GM21526 (cell line): ENCODE measurements at regions not wholly inside any gene's neighbourhood (a gene's known extent, or its start where the extent isn't known, plus 50 kb on each side); places are given as distances from the start of the nearest gene placed in this dataset.

ENCODE experiments used
- ATAC-seq: cut with Tn5 transposase; IDR thresholded peaks from one replicate; pipeline ENCODE4 v1.9.1; 2021; ENCODE audit warnings: moderate library complexity; ENCODE audit not compliant: unreplicated experiment, low FRiP score

GRCh38 chr3:68067314-68067713 is 412.9 kb upstream of the SUCLG2 start:
- no peak for ATAC-seq

- ATAC-seq, result no peak
Observed at GRCh38 chr3:68062926-68063325, 408.5 kb upstream of the SUCLG2 start.

GRCh38 chr3:68060910-68061309 is 406.5 kb upstream of the SUCLG2 start:
- ATAC-seq, result no peak

- ATAC-seq, result no peak
Observed at GRCh38 chr3:68060191-68060590, 405.8 kb upstream of the SUCLG2 start.

DNA sequence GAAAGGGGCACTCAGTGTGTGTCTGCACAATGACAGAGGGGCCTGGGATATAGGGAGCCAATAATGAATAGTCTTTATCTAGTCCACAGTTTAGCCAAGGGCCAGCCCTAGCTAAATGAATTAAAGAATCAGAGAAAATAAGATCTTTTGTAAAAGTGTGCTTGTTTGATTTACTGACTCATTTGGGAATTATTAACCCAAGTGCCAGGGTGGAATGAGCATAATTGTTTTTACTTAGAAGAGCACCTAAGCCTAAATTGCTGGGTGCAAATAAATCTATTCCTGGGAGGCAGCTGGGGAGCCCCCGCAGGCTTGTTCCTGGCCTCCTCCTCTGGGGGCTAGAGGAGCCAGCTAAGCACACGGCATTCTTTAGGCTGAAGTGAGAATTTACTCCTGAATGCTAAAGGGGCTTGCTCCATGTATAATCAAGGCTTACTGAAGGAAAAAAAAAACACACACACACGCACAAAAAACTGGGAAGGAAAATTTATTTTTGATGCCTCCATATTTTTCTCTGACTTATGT is 405.3 kb upstream of the SUCLG2 start:
- ATAC-seq, result no peak

DNA sequence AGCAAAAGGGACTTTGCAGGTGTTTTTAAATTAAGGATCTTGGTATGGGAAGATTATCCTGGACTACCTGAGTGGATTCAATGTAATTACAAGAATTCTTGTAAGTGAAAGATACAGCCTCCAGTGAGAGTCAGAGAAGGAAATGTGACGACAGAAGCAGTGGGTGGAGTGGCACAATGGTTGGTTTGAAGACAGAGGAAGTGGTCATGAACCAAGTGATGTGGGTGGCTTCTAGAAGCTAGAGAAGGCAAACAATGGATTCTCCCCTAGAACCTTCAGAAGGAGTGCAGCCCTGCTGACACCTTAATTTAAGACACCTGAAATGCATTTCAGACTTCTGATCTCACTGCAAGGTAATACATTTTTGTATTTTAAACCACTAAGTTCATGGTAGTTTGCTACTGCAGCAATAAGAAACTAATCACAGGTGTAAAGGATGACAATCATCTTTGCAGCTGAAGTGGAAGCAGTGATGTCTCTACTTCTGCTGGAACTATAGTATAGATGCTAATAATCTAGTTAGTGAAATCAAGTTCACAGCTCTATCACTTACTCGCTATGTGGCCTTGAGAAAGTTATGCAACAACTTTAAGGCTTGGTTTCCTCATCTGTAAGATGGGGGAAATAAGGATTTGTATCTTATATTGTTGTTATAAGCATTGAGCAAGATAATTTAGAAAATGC is 403.4 kb upstream of the SUCLG2 start:
- ATAC-seq, result no peak

DNA sequence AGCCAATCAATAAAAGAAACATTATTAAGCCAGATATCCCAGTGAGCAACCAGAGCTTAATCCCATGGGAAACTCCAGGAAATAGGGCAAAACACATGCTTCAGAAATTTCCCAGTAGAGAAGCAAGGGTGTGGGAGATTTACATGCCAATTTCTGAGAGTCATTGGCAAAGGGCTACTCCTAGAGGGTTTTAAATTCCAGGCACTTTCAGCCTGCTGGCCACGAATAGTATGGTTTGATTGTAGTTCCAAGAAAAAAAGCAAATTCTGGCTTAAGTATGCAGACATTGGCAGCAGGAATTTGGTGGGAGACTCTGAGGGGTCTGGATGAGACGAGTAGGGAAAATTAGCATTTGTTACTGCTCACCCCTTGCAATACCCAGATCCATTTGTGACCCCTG is 402.1 kb upstream of the SUCLG2 start:
- no peak for ATAC-seq

GRCh38 chr3:68055215-68055614 is 400.8 kb upstream of the SUCLG2 start:
- no peak for ATAC-seq

- ATAC-seq, result no peak
Observed at GRCh38 chr3:68049776-68050175, 395.4 kb upstream of the SUCLG2 start.

- no peak for ATAC-seq
Observed at GRCh38 chr3:68045976-68046375, 391.6 kb upstream of the SUCLG2 start.

- ATAC-seq, result no peak
Observed at GRCh38 chr3:68033867-68034266, 379.5 kb upstream of the SUCLG2 start.

GRCh38 chr3:68032209-68032608 is 377.8 kb upstream of the SUCLG2 start:
- no peak for ATAC-seq

DNA sequence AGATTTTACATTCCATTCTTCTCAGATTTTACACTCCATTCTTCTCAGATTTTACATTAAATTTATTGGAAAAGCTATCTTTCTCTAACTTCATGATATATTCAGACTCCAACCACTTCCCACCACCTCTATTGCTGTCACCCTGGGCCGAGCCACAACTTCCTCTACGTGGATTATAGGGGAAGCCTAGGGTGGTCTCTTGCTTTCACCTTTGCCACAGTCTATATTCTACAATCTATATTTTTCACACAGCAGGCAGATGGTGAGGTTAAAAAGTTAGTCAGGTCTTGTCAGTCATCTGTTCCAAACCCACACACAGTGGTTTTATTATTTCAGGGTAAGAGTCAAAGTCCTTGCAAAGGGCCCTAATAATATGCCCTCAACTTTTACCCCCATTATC is 370.8 kb upstream of the SUCLG2 start:
- no peak for ATAC-seq

- no peak for ATAC-seq
Observed at GRCh38 chr3:68019876-68020275, 365.5 kb upstream of the SUCLG2 start.

DNA sequence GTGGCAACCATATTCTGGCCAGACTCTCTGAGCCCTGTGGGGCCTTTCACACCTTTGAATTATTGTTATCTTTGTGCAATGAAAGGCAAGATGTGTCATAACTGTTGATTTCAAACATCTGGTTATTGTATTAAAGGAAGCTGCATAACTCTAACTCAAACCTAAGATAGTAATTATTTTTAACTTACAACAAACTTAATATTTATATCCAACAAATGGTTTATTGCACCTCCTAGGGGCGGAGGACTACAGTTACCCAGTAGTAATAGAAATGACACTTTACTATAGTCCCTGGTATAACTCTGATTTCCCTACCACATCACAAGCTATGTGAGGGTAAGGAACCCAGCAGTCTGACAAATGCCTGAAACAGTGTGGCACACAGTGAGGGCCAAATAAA is 363.9 kb upstream of the SUCLG2 start:
- no peak for ATAC-seq

DNA sequence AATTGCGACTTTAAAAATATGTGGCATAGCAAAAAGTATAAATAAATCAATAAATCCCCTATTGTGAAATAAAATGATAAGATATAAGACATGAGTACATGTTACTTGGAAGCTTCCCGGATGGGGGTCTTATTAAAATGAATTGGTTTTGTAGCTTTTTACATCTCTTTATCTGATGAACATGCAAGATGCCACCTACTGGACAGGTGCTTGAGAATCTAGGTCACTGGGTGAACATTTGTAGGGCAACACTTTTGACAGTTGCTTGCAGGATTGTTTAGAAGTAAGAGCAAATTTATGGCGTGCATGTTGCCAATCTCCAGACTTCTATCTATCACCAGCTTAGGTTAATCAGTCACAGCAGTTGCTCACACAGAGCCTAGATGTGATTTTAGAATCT is 362.7 kb upstream of the SUCLG2 start:
- ATAC-seq, result no peak

GRCh38 chr3:68009900-68010299 is 355.5 kb upstream of the SUCLG2 start:
- ATAC-seq, result no peak

- ATAC-seq, result no peak
Observed at GRCh38 chr3:68007621-68008226, 353.3 kb upstream of the SUCLG2 start.

DNA sequence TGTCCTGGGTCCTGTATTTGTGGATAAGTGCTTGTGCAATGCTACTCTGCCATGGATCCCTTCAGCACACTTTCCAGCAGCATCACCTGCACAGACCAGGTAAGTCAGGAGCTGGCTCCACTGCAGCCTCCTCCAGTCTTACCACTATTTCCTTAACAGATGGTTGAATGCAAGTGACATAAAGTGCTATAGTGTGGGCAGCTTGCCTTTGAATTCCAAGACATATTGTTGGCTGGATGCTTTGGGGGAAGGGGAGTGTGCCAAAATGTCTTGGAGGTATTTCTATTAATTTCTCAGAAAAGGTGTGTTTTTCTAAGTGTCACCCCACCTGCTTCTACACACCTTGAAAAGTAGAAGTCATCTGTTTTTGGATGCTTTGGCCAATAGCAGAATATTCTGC is 352.2 kb upstream of the SUCLG2 start:
- no peak for ATAC-seq

DNA sequence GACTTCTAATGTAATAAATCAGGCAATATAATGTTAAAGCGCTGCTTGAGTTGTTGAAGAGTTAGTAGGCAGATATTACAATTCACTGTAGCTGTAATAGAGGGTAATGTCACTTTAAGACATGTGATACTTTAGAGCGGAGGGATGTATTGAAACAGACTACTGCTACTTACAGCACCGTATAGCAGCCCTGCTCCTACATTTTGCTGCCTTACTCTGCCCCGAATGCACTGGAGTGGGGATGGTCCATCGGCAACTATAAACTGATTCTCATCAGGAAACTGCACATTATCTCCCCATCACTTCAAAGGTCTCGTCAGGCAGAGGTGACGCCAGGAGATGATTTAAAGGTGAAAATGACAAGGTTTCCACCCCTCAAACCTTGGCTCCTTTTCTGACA is 349.7 kb upstream of the SUCLG2 start:
- no peak for ATAC-seq

- no peak for ATAC-seq
Observed at GRCh38 chr3:67998281-67998680, 343.9 kb upstream of the SUCLG2 start.

DNA sequence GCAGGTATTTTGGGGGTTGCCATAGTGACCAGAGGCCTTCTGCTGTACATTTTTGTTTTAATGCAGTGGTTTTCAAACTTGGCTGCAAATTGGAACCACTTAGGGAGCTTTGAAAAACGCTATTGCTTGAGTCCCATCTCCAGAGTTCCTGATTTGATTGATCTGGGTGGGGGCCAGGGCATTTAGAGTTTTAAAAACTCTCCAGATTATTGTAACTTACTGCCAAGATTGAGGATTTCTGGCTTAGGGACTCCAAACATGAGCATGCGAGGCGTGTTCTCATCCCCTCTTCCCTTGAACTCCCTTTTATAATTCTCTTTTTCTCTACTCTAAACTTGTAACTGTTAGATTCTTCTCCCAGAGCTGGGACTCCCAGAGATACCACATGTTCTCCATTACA is 340.8 kb upstream of the SUCLG2 start:
- ATAC-seq, result no peak
